K562 (cell line): ENCODE measurements at regions not wholly inside any gene's neighbourhood (a gene's known extent, or its start where the extent isn't known, plus 50 kb on each side); places are given as distances from the start of the nearest gene placed in this dataset.

ENCODE experiments used
- ZNF212 ChIP-seq: fragments of 450-650 bp; formaldehyde crosslinking; IDR thresholded peaks from 2 replicates; pipeline ENCODE4 v1.4.0; 2020; ENCODE audit warnings: mild to moderate bottlenecking
- ZNF589 ChIP-seq: fragments of 200-800 bp; sonication (Bioruptor generic); IDR thresholded peaks from 2 replicates; pipeline ENCODE4 v1.6.1; 2016; ENCODE audit warnings: low read depth, missing genetic modification characterization, missing compliant biosample characterization
- ZNF75A ChIP-seq: fragments of 450-650 bp; formaldehyde crosslinking; IDR thresholded peaks from 2 replicates; pipeline ENCODE4 v1.4.0; 2020; ENCODE audit warnings: mild to moderate bottlenecking
- TF ChIP-seq, protein P1 (sequence below), 2 experiments: fragments of 450-650 bp; formaldehyde crosslinking in 1 of 2; IDR thresholded peaks; 2 replicates each; pipeline versions ENCODE4 v1.4.0 to v1.6.1; 2014 to 2020; ENCODE audit warnings: mild to moderate bottlenecking in 2 of 2, borderline replicate concordance in 1 of 2, low read depth in 1 of 2

- TF ChIP-seq, protein P1, sequence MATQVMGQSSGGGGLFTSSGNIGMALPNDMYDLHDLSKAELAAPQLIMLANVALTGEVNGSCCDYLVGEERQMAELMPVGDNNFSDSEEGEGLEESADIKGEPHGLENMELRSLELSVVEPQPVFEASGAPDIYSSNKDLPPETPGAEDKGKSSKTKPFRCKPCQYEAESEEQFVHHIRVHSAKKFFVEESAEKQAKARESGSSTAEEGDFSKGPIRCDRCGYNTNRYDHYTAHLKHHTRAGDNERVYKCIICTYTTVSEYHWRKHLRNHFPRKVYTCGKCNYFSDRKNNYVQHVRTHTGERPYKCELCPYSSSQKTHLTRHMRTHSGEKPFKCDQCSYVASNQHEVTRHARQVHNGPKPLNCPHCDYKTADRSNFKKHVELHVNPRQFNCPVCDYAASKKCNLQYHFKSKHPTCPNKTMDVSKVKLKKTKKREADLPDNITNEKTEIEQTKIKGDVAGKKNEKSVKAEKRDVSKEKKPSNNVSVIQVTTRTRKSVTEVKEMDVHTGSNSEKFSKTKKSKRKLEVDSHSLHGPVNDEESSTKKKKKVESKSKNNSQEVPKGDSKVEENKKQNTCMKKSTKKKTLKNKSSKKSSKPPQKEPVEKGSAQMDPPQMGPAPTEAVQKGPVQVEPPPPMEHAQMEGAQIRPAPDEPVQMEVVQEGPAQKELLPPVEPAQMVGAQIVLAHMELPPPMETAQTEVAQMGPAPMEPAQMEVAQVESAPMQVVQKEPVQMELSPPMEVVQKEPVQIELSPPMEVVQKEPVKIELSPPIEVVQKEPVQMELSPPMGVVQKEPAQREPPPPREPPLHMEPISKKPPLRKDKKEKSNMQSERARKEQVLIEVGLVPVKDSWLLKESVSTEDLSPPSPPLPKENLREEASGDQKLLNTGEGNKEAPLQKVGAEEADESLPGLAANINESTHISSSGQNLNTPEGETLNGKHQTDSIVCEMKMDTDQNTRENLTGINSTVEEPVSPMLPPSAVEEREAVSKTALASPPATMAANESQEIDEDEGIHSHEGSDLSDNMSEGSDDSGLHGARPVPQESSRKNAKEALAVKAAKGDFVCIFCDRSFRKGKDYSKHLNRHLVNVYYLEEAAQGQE (IDR thresholded peaks at IDR 0.05; ENCODE audit: borderline replicate concordance): peak; percentile 19; the same call in 1 of the 2 replicates
- TF ChIP-seq, protein P1 (CRISPR knock-in tag; IDR thresholded peaks at IDR 0.05; ENCODE audit: low read depth): no peak
- TF ChIP-seq ZNF589 (CRISPR knock-in tag) (no peak), ZNF75A (CRISPR knock-in tag) (no peak), ZNF212 (no peak)
Observed at GRCh38 chr10:111207500-111207899, 130.7 kb downstream of the ADRA2A start (continued).
